CD14-positive monocyte (primary cell): ENCODE measurements at regions not wholly inside any gene's neighbourhood (a gene's known extent, or its start where the extent isn't known, plus 50 kb on each side); places are given as distances from the start of the nearest gene placed in this dataset.

Source experiments
- DNase-seq, 3 donors: peaks; one replicate each; pipeline ENCODE4 v3.0.0-alpha.2; 2011 to 2022
- H2AFZ ChIP-seq: 2 replicates; pipeline ENCODE4 v1.6.0; 2012; ENCODE audit warnings: mild to moderate bottlenecking, low read depth, low read length, inconsistent platforms; ENCODE audit not compliant: insufficient read depth, poor library complexity, severe bottlenecking
- H3K27ac ChIP-seq, 2 donors: 1 replicate in 1 of 2; 2 replicates in 1 of 2; pipeline ENCODE4 v1.5.1; 2012 to 2013; ENCODE audit warnings: low read length in 2 of 2, control low read depth in 1 of 2, inconsistent platforms in 1 of 2, low read depth in 1 of 2, mild to moderate bottlenecking in 1 of 2
- H3K27me3 ChIP-seq, 2 donors: one replicate each; pipeline versions ENCODE4 v1.6.0 to v1.6.1; 2011 to 2013; ENCODE audit warnings: low read length in 2 of 2; ENCODE audit not compliant: control insufficient read depth in 2 of 2, insufficient read depth in 2 of 2
- H3K36me3 ChIP-seq, 2 donors: replicated peaks in 1 of 2; 1 replicate in 1 of 2; 2 replicates in 1 of 2; pipeline versions ENCODE4 v1.5.1 to v1.6.1; 2012 to 2013; ENCODE audit warnings: low read length in 2 of 2, control low read depth in 1 of 2, inconsistent platforms in 1 of 2, mild to moderate bottlenecking in 1 of 2; ENCODE audit not compliant: insufficient read depth in 2 of 2, control insufficient read depth in 1 of 2
- H3K4me1 ChIP-seq, 2 donors: 1 replicate in 1 of 2; 2 replicates in 1 of 2; pipeline versions ENCODE4 v1.5.1 to v1.6.1; 2012 to 2013; ENCODE audit warnings: low read length in 2 of 2, control low read depth in 1 of 2, inconsistent platforms in 1 of 2, mild to moderate bottlenecking in 1 of 2, moderate library complexity in 1 of 2; ENCODE audit not compliant: insufficient read depth in 2 of 2, control insufficient read depth in 1 of 2
- H3K4me2 ChIP-seq: replicated peaks from 2 replicates; pipeline ENCODE3; 2012; ENCODE audit warnings: low read length, moderate library complexity, mild to moderate bottlenecking; ENCODE audit not compliant: poor library complexity, severe bottlenecking; ENCODE audit errors: extremely low read depth
- H3K4me3 ChIP-seq, 3 experiments: fragments of 200-600 bp in 1 of 3; sonication (generic) in 1 of 3; replicated peaks in 1 of 3; 1 replicate in 2 of 3; 2 replicates in 1 of 3; pipeline ENCODE4 v1.5.1; 2011 to 2013; ENCODE audit warnings: low read length in 3 of 3, mild to moderate bottlenecking in 3 of 3, control low read depth in 2 of 3, low read depth in 2 of 3, inconsistent platforms in 1 of 3, moderate library complexity in 1 of 3
- H3K79me2 ChIP-seq: 2 replicates; pipeline ENCODE4 v1.6.0; 2012; ENCODE audit warnings: mild to moderate bottlenecking, control low read depth, inconsistent platforms, low read length, moderate library complexity; ENCODE audit not compliant: insufficient read depth
- H3K9ac ChIP-seq: 2 replicates; pipeline ENCODE4 v1.6.0; 2017; ENCODE audit warnings: low read length, mild to moderate bottlenecking; ENCODE audit not compliant: insufficient read depth, poor library complexity, severe bottlenecking
- H3K9me3 ChIP-seq, 2 donors: replicated peaks in 1 of 2; 1 replicate in 1 of 2; 2 replicates in 1 of 2; pipeline versions ENCODE4 v1.5.1 to v1.6.1; 2012 to 2013; ENCODE audit warnings: low read length in 2 of 2, control low read depth in 1 of 2; ENCODE audit not compliant: control insufficient read depth in 1 of 2, insufficient read depth in 1 of 2
- H4K20me1 ChIP-seq: 2 replicates; pipeline ENCODE4 v1.6.0; 2012; ENCODE audit warnings: mild to moderate bottlenecking, low read length, control low read depth, moderate library complexity; ENCODE audit not compliant: insufficient read depth
- H3K27ac Mint-ChIP-seq, 7 donors: one replicate each; pipeline ENCODE4 v1.8.0; 2020; ENCODE audit warnings: mild to moderate bottlenecking in 7 of 7, mixed read lengths in 7 of 7, moderate library complexity in 6 of 7, inconsistent platforms in 2 of 7
- H3K27me3 Mint-ChIP-seq, 3 donors: one replicate each; pipeline ENCODE4 v1.8.0; 2021 to 2022; ENCODE audit warnings: low read depth in 3 of 3, mild to moderate bottlenecking in 3 of 3, mixed read lengths in 3 of 3, moderate library complexity in 3 of 3, inconsistent platforms in 1 of 3
- H3K36me3 Mint-ChIP-seq, 2 donors: one replicate each; pipeline ENCODE4 v1.8.0; 2020; ENCODE audit warnings: mixed read lengths in 2 of 2, inconsistent platforms in 1 of 2, mild to moderate bottlenecking in 1 of 2
- H3K4me1 Mint-ChIP-seq: one replicate; pipeline ENCODE4 v1.8.0; 2020; ENCODE audit warnings: mild to moderate bottlenecking, mixed read lengths
- H3K4me3 Mint-ChIP-seq, 2 donors: one replicate each; pipeline ENCODE4 v1.8.0; 2020; ENCODE audit warnings: mild to moderate bottlenecking in 2 of 2, mixed read lengths in 2 of 2, moderate library complexity in 1 of 2
- H3K9me3 Mint-ChIP-seq, 7 donors: one replicate each; pipeline ENCODE4 v1.8.0; 2020 to 2022; ENCODE audit warnings: mixed read lengths in 7 of 7, mild to moderate bottlenecking in 6 of 7, moderate library complexity in 6 of 7, inconsistent platforms in 2 of 7
- CTCF ChIP-seq: fragments of 200-600 bp; IDR thresholded peaks from one replicate; pipeline ENCODE4 v1.8.0; 2022; ENCODE audit warnings: antibody characterized with exemption, mild to moderate bottlenecking
- WGBS: methylation state at CpG from one replicate; pipeline ENCODE4 v1.1.5; 2013; ENCODE audit warnings: missing lambda C conversion rate; ENCODE audit not compliant: insufficient coverage; 5-methylcytosine and 5-hydroxymethylcytosine counted together
- intact Hi-C, 2 donors: fragments of 100-400 bp; cut with micrococcal nuclease; formaldehyde crosslinking; loops; one replicate each; pipeline versions ENCODE4 v1.15.0 to v1.15.1; 2023

DNA sequence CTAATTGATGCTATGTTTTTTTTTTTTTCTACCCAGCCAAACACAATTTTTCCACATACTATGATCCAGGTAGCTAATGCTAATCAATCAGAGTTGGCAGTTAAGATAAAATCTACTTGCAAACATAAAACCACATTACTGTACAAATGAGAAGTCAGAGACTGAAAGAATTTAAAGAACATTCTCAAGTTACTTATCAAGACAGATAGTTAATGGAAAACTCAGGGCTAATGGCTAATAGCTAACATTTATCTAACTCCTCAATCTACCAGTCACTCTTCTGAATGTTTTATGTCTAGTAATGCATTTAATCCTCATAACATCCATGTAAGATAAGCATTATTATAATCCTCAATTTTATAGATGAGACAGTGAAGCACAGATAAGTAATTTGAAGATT lies 537.6 kb upstream of the SETBP1 start:
- H3K9me3 Mint-ChIP-seq, result peaks cover 0 to 2% (median 0%) of the 10 kb centered on the region in 7 donors
- Histone ChIP-seq H3K4me3 (no peak overlapping the region), H3K79me2 (no peaks in the 10 kb centered on the region), H3K27ac (no peak overlapping the region), H3K4me2 (no peak overlapping the region), H4K20me1 (no peaks in the 10 kb centered on the region), H3K4me1 (no peaks in the 10 kb centered on the region), H3K36me3 (no peaks in the 10 kb centered on the region), H3K9ac (no peak overlapping the region), H3K9me3 (no peaks in the 10 kb centered on the region), H2AFZ (no peak overlapping the region), H3K27me3 (no peaks in the 10 kb centered on the region)
- intact Hi-C loops, result no loop called here
- no peaks in the 10 kb centered on the region for H3K4me1 Mint-ChIP-seq
- no peak overlapping the region for H3K27ac Mint-ChIP-seq
- H3K36me3 Mint-ChIP-seq, result no peaks in the 10 kb centered on the region
- no peak for TF ChIP-seq CTCF
- no peak overlapping the region for H3K4me3 Mint-ChIP-seq
- no peaks in the 10 kb centered on the region for H3K27me3 Mint-ChIP-seq
- DNase-seq, result no peak

DNA sequence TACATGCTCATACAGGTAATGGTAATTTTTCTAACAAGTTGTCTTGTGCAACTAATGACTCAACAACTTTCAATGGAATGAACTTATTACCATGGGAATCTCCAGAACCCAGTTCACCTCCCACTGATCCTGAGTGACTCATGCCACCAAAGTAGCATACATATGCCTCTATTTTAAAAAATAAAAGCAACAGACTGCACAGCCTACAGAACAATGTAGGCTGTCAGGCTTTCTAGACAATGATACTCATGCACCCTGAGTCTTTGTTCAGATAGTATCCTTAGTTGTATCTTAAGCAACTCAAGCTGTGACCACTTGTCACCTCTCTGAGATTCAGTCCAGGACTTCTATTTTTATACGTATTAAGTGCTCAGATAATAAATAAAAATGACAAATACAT lies 531.0 kb upstream of the SETBP1 start:
- WGBS, result no CpG with 5 or more reads among the region's 1 CpG
- Mint-ChIP-seq H3K9me3 (peaks cover 0 to 6% (median 0%) of the 10 kb centered on the region in 7 donors), H3K27me3 (peaks cover 0 to 4% (median 2%) of the 10 kb centered on the region in 3 donors), H3K4me3 (no peak overlapping the region), H3K36me3 (no peaks in the 10 kb centered on the region), H3K4me1 (no peaks in the 10 kb centered on the region), H3K27ac (no peak overlapping the region)
- no peaks in the 10 kb centered on the region for H3K27me3 ChIP-seq
- H2AFZ ChIP-seq, result no peak overlapping the region
- no peaks in the 10 kb centered on the region for H3K4me1 ChIP-seq
- H3K36me3 ChIP-seq, result no peaks in the 10 kb centered on the region
- H4K20me1 ChIP-seq, result no peaks in the 10 kb centered on the region
- no peak for TF ChIP-seq CTCF
- H3K9ac ChIP-seq, result no peak overlapping the region
- H3K4me3 ChIP-seq, result no peak overlapping the region
- H3K4me2 ChIP-seq, result no peak overlapping the region
- no peak for DNase-seq
- no peak overlapping the region for H3K27ac ChIP-seq
- intact Hi-C loops, result no loop called here
- no peaks in the 10 kb centered on the region for H3K9me3 ChIP-seq
- H3K79me2 ChIP-seq, result no peaks in the 10 kb centered on the region
